ENCODE measurements at regions not wholly inside any gene's neighbourhood (a gene's known extent, or its start where the extent isn't known, plus 50 kb on each side); places are given as distances from the start of the nearest gene placed in this dataset.

- no peak for DNase-seq
Measured at GRCh38 chr2:424306-425171, 136.6 kb upstream of the ALKAL2 start.

- no peak for DNase-seq
Measured at GRCh38 chr2:423479-423878, 135.6 kb upstream of the ALKAL2 start.

GRCh38 chr2:422676-423435 lies 135.0 kb upstream of the ALKAL2 start:
- no peak for DNase-seq

GRCh38 chr2:421406-421805 lies 133.5 kb upstream of the ALKAL2 start:
- DNase-seq, result no peak

GRCh38 chr2:419687-420317 lies 131.9 kb upstream of the ALKAL2 start:
- DNase-seq, result no peak

- no peak for DNase-seq
Measured at GRCh38 chr2:417662-418061, 129.8 kb upstream of the ALKAL2 start.

GRCh38 chr2:417006-417405 lies 129.1 kb upstream of the ALKAL2 start:
- DNase-seq, result no peak

- DNase-seq, result no peak
Measured at GRCh38 chr2:415986-416610, 128.2 kb upstream of the ALKAL2 start.

GRCh38 chr2:409523-409922 lies 121.6 kb upstream of the ALKAL2 start:
- DNase-seq, result no peak

- DNase-seq, result no peak
Measured at GRCh38 chr2:407630-408029, 119.7 kb upstream of the ALKAL2 start.

- DNase-seq, result no peak
Measured at GRCh38 chr2:406876-407275, 119.0 kb upstream of the ALKAL2 start.

GRCh38 chr2:406231-406630 lies 118.3 kb upstream of the ALKAL2 start:
- DNase-seq, result no peak

- DNase-seq, result no peak
Measured at GRCh38 chr2:404581-404980, 116.7 kb upstream of the ALKAL2 start.

- DNase-seq, result no peak
Measured at GRCh38 chr2:403682-404081, 115.8 kb upstream of the ALKAL2 start.

GRCh38 chr2:402721-403120 lies 114.8 kb upstream of the ALKAL2 start:
- no peak for DNase-seq

GRCh38 chr2:402206-402605 lies 114.3 kb upstream of the ALKAL2 start:
- DNase-seq, result no peak

- no peak for DNase-seq
Measured at GRCh38 chr2:401019-401679, 113.3 kb upstream of the ALKAL2 start.

GRCh38 chr2:397926-398325 lies 110.0 kb upstream of the ALKAL2 start:
- no peak for DNase-seq

GRCh38 chr2:397521-397920 lies 109.6 kb upstream of the ALKAL2 start:
- no peak for DNase-seq

- DNase-seq, result no peak
Measured at GRCh38 chr2:396903-397302, 109.0 kb upstream of the ALKAL2 start.

GRCh38 chr2:395886-396285 lies 108.0 kb upstream of the ALKAL2 start:
- DNase-seq, result no peak

Data from suppressor macrophage treated with lipopolysaccharide for 4 hours (primary cell).